IMR-90 (cell line): ENCODE measurements at regions not wholly inside any gene's neighbourhood (a gene's known extent, or its start where the extent isn't known, plus 50 kb on each side); places are given as distances from the start of the nearest gene placed in this dataset.

ENCODE experiments used
- ATAC-seq: fragments of 200-7000 bp; cut with Tn5 transposase; 2 replicates; pipeline ENCODE4 v1.9.1; 2020; ENCODE audit warnings: low read depth, mild to moderate bottlenecking, moderate library complexity
- BruUV-seq: library from RNA; stranded (reverse); fragments of 400-500 nt; replicated peaks from 2 replicates; lab custom pipeline; 2021; lab: Mats Ljungman, UMichigan
- CTCF ChIA-PET: fragments of 300-600 bp; formaldehyde crosslinking; extraction: SDS; loops from one replicate; lab custom pipeline; 2021; ENCODE audit warnings: antibody characterized with exemption; lab: Yijun Ruan, JAX
- POLR2A ChIA-PET: fragments of 300-600 bp; sonication (Branson Sonifier 250); formaldehyde crosslinking; loops from one replicate; lab custom pipeline; 2022; ENCODE audit warnings: antibody characterized with exemption; ENCODE audit not compliant: unreplicated experiment; lab: Charles Lee
- DNase-seq: peaks from one replicate; pipeline ENCODE4 v3.0.0; 2013
- H2AFZ ChIP-seq: replicated peaks from 2 replicates; pipeline ENCODE3; 2013; ENCODE audit warnings: low read length, mild to moderate bottlenecking; ENCODE audit not compliant: poor library complexity
- H2AK5ac ChIP-seq: 2 replicates; pipeline ENCODE4 v1.6.1; 2013; ENCODE audit warnings: low read depth, low read length, inconsistent platforms
- H2AK9ac ChIP-seq: replicated peaks from 2 replicates; pipeline ENCODE3; 2013; ENCODE audit warnings: mild to moderate bottlenecking, low read depth, low read length, moderate library complexity; ENCODE audit not compliant: poor library complexity
- H2BK120ac ChIP-seq: 2 replicates; pipeline ENCODE4 v1.6.1; 2013; ENCODE audit warnings: low read depth, low read length, inconsistent platforms
- H2BK15ac ChIP-seq: 3 replicates; pipeline ENCODE4 v1.6.1; 2013; ENCODE audit warnings: low read depth, low read length, inconsistent platforms
- H2BK20ac ChIP-seq: 2 replicates; pipeline ENCODE4 v1.6.1; 2013; ENCODE audit warnings: low read depth, mild to moderate bottlenecking, inconsistent platforms, low read length, moderate library complexity
- H2BK5ac ChIP-seq: 2 replicates; pipeline ENCODE4 v1.6.1; 2013; ENCODE audit warnings: mild to moderate bottlenecking, low read depth, low read length, inconsistent platforms; ENCODE audit not compliant: poor library complexity, severe bottlenecking
- H3K14ac ChIP-seq: replicated peaks from 2 replicates; pipeline ENCODE4 v1.6.1; 2013; ENCODE audit warnings: low read depth, low read length, inconsistent platforms
- H3K18ac ChIP-seq: 2 replicates; pipeline ENCODE4 v1.6.1; 2013; ENCODE audit warnings: low read depth, low read length, control low read depth
- H3K23ac ChIP-seq: 2 replicates; pipeline ENCODE4 v1.6.1; 2013; ENCODE audit warnings: low read depth, low read length, inconsistent platforms
- H3K27ac ChIP-seq: 2 replicates; pipeline ENCODE4 v1.5.1; 2013; ENCODE audit warnings: mild to moderate bottlenecking, control low read depth, low read length; ENCODE audit not compliant: insufficient read depth
- H3K27me3 ChIP-seq: 2 replicates; pipeline ENCODE4 v1.6.1; 2013; ENCODE audit warnings: low read length; ENCODE audit not compliant: control insufficient read depth, insufficient read depth
- H3K36me3 ChIP-seq: 2 replicates; pipeline ENCODE4 v1.6.1; 2013; ENCODE audit warnings: low read length, mixed read lengths; ENCODE audit not compliant: control insufficient read depth, insufficient read depth
- H3K4ac ChIP-seq: 2 replicates; pipeline ENCODE4 v1.6.1; 2013; ENCODE audit warnings: low read depth, low read length, inconsistent platforms
- H3K4me1 ChIP-seq: 2 replicates; pipeline ENCODE4 v1.6.1; 2013; ENCODE audit warnings: low read length, mixed read lengths; ENCODE audit not compliant: control insufficient read depth, insufficient read depth
- H3K4me2 ChIP-seq: 2 replicates; pipeline ENCODE4 v1.6.1; 2013; ENCODE audit warnings: low read depth, mild to moderate bottlenecking, control low read depth, low read length, moderate library complexity
- H3K4me3 ChIP-seq: 2 replicates; pipeline ENCODE4 v1.5.1; 2013; ENCODE audit warnings: low read depth, mild to moderate bottlenecking, control low read depth, low read length, moderate library complexity; ENCODE audit not compliant: insufficient read depth
- H3K56ac ChIP-seq: 2 replicates; pipeline ENCODE4 v1.6.1; 2013; ENCODE audit warnings: low read length, inconsistent platforms; ENCODE audit not compliant: insufficient read depth; ENCODE audit errors: extremely low read depth
- H3K79me1 ChIP-seq, 2 experiments: 2 replicates each; pipeline ENCODE4 v1.6.1; 2013; ENCODE audit warnings: low read length in 2 of 2, inconsistent platforms in 1 of 2, low read depth in 1 of 2
- H3K9ac ChIP-seq: 2 replicates; pipeline ENCODE4 v1.6.1; 2013; ENCODE audit warnings: low read depth, low read length, control low read depth
- H3K9me1 ChIP-seq: 2 replicates; pipeline ENCODE4 v1.6.1; 2013; ENCODE audit warnings: low read length, inconsistent platforms; ENCODE audit not compliant: insufficient read depth
- H3K9me3 ChIP-seq: 2 replicates; pipeline ENCODE4 v1.6.1; 2013; ENCODE audit warnings: low read length; ENCODE audit not compliant: control insufficient read depth, insufficient read depth
- H4K20me1 ChIP-seq: 2 replicates; pipeline ENCODE4 v1.6.1; 2013; ENCODE audit warnings: low read length, inconsistent platforms; ENCODE audit not compliant: insufficient read depth
- H4K5ac ChIP-seq: 2 replicates; pipeline ENCODE4 v1.6.1; 2013; ENCODE audit warnings: mild to moderate bottlenecking, low read depth, low read length, control low read depth
- H4K8ac ChIP-seq, 2 experiments: 2 replicates each; pipeline ENCODE4 v1.6.1; 2013; ENCODE audit warnings: low read depth in 2 of 2, low read length in 2 of 2, control low read depth in 1 of 2, inconsistent platforms in 1 of 2
- H4K91ac ChIP-seq: 2 replicates; pipeline ENCODE4 v1.6.1; 2013; ENCODE audit warnings: low read depth, low read length, inconsistent platforms; ENCODE audit not compliant: insufficient read depth
- BHLHE40 ChIP-seq: fragments of 150-350 bp; IDR thresholded peaks from 2 replicates; pipeline ENCODE4 v1.6.1; 2016; ENCODE audit warnings: mild to moderate bottlenecking, low read depth, low read length
- CEBPB ChIP-seq: IDR thresholded peaks from 2 replicates; pipeline ENCODE4 v1.6.1; 2012; ENCODE audit warnings: low read depth, low read length, improper control_type of control experiment
- CHD1 ChIP-seq: IDR thresholded peaks from 2 replicates; pipeline ENCODE4 v1.6.1; 2012; ENCODE audit warnings: low read depth, low read length, improper control_type of control experiment
- FOS ChIP-seq: fragments of 150-350 bp; IDR thresholded peaks from 2 replicates; pipeline ENCODE4 v1.6.1; 2016; ENCODE audit warnings: low read depth, low read length
- MAFK ChIP-seq: IDR thresholded peaks from 2 replicates; pipeline ENCODE4 v1.6.1; 2012; ENCODE audit warnings: low read depth, low read length, improper control_type of control experiment
- MAZ ChIP-seq: IDR thresholded peaks from 2 replicates; pipeline ENCODE4 v1.6.1; 2012; ENCODE audit warnings: low read depth, mild to moderate bottlenecking, low read length, improper control_type of control experiment, moderate library complexity, borderline replicate concordance
- MXI1 ChIP-seq: IDR thresholded peaks from 2 replicates; pipeline ENCODE4 v1.6.1; 2012; ENCODE audit warnings: low read depth, mild to moderate bottlenecking, low read length, moderate library complexity, borderline replicate concordance
- NFE2L2 ChIP-seq: fragments of 150-350 bp; IDR thresholded peaks from 2 replicates; pipeline ENCODE4 v1.6.1; 2016; ENCODE audit warnings: low read depth, mild to moderate bottlenecking, low read length
- POLR2A ChIP-seq: IDR thresholded peaks from 2 replicates; pipeline ENCODE4 v1.6.1; 2012; ENCODE audit warnings: mild to moderate bottlenecking, low read depth, low read length
- RAD21 ChIP-seq: IDR thresholded peaks from 2 replicates; pipeline ENCODE4 v1.6.1; 2012; ENCODE audit warnings: low read length, improper control_type of control experiment
- RCOR1 ChIP-seq: IDR thresholded peaks from 2 replicates; pipeline ENCODE4 v1.6.1; 2012; ENCODE audit warnings: mild to moderate bottlenecking, low read length, improper control_type of control experiment; ENCODE audit not compliant: insufficient replicate concordance
- RFX5 ChIP-seq: IDR thresholded peaks from 2 replicates; pipeline ENCODE4 v1.8.0; 2012; ENCODE audit warnings: low read depth, mild to moderate bottlenecking, low read length, moderate library complexity
- SMC3 ChIP-seq: fragments of 150-350 bp; IDR thresholded peaks from 2 replicates; pipeline ENCODE4 v1.6.1; 2016; ENCODE audit warnings: low read depth, mild to moderate bottlenecking, antibody characterized with exemption, low read length, moderate library complexity
- WGBS, 2 experiments: methylation state at CpG; one replicate each; pipeline versions ENCODE4 v1.1.5 to v1.1.7; 2013; ENCODE audit warnings: missing lambda C conversion rate in 2 of 2; ENCODE audit not compliant: insufficient read length in 1 of 2; ENCODE audit errors: extremely low coverage in 2 of 2; 5-methylcytosine and 5-hydroxymethylcytosine counted together
- dilution Hi-C: fragments of 300-500 bp; cut with HindIII; formaldehyde crosslinking; loops from one replicate; pipeline ENCODE4 v1.14.3; 2018; ENCODE audit warnings: low sequenced_read_pairs; ENCODE audit not compliant: unreplicated experiment
- in situ Hi-C: fragments of 300-500 bp; cut with MboI; formaldehyde crosslinking; loops from 3 replicates; pipeline ENCODE4 v1.14.3; 2019; ENCODE audit warnings: low sequenced_read_pairs, inconsistent platforms, mixed read lengths
- intact Hi-C: fragments of 100-400 bp; cut with micrococcal nuclease; formaldehyde crosslinking; loops from 2 replicates; pipeline ENCODE4 v1.10.0; 2022
- TF ChIP-seq, protein P1 (sequence below): fragments of 150-350 bp; IDR thresholded peaks from 2 replicates; pipeline ENCODE4 v1.6.1; 2017; ENCODE audit warnings: mild to moderate bottlenecking, antibody characterized with exemption, low read length, low read depth
- TF ChIP-seq, protein P2 (sequence below): conservative IDR thresholded peaks from 2 replicates; pipeline ENCODE4 v1.5.1; 2012; ENCODE audit warnings: mild to moderate bottlenecking, low read depth, low read length, improper control_type of control experiment
- TF ChIP-seq, protein P3 (sequence below): fragments of 150-350 bp; IDR thresholded peaks from 2 replicates; pipeline ENCODE4 v1.6.1; 2016; ENCODE audit warnings: low read depth, mild to moderate bottlenecking, low read length, moderate library complexity, borderline replicate concordance

DNA sequence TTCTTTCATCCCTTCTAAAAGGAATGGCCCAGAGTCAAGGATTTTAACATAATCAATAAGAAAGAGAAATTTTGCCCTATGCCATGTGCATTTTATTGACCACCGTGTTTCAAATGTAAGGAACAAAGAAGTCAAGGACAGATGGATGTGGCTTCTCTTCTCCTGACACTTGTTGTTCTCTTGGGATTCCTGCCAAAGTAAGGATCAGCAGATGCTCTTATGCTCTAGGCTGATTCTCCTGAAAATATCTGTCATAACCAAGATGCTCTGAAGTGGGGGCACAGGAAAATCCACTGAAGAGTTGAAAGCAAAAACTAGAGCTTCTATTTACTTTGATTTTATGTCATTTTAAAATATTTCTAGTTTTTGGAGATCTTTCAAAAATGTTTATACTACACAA is 72.9 kb upstream of the SYT4 start:
- H2BK5ac ChIP-seq = no peak overlapping the region
- H3K23ac ChIP-seq = no peak overlapping the region
- no peak for ATAC-seq
- H3K27ac ChIP-seq = no peak overlapping the region
- WGBS, 2 experiments = no CpG with 5 or more reads among the region's 1 CpG
- no peak overlapping the region for H4K5ac ChIP-seq
- H3K9me1 ChIP-seq = no peaks in the 10 kb centered on the region
- no peaks in the 10 kb centered on the region for H4K20me1 ChIP-seq
- no peak overlapping the region for H3K9ac ChIP-seq
- CTCF ChIA-PET = no interaction called here
- no peak overlapping the region for H2AK5ac ChIP-seq
- H3K36me3 ChIP-seq = no peaks in the 10 kb centered on the region
- no peak overlapping the region for H2AFZ ChIP-seq
- H4K8ac ChIP-seq = no peak overlapping the region
- no TSS peak for BruUV-seq
- H3K14ac ChIP-seq = no peak overlapping the region
- H3K9me3 ChIP-seq = peaks cover 3% of the 10 kb centered on the region; the same call in 1 of the 2 replicates
- no peaks in the 10 kb centered on the region for H3K27me3 ChIP-seq
- H2BK15ac ChIP-seq = no peak overlapping the region
- no peak for TF ChIP-seq MXI1
- TF ChIP-seq RAD21 = no peak
- no peak for TF ChIP-seq SMC3
- no peak for TF ChIP-seq MAZ
- TF ChIP-seq POLR2A = no peak
- no peak for TF ChIP-seq BHLHE40
- TF ChIP-seq MAFK = no peak
- TF ChIP-seq, protein P1, sequence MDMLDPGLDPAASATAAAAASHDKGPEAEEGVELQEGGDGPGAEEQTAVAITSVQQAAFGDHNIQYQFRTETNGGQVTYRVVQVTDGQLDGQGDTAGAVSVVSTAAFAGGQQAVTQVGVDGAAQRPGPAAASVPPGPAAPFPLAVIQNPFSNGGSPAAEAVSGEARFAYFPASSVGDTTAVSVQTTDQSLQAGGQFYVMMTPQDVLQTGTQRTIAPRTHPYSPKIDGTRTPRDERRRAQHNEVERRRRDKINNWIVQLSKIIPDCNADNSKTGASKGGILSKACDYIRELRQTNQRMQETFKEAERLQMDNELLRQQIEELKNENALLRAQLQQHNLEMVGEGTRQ = no peak
- TF ChIP-seq CHD1 = no peak
- TF ChIP-seq, protein P2, sequence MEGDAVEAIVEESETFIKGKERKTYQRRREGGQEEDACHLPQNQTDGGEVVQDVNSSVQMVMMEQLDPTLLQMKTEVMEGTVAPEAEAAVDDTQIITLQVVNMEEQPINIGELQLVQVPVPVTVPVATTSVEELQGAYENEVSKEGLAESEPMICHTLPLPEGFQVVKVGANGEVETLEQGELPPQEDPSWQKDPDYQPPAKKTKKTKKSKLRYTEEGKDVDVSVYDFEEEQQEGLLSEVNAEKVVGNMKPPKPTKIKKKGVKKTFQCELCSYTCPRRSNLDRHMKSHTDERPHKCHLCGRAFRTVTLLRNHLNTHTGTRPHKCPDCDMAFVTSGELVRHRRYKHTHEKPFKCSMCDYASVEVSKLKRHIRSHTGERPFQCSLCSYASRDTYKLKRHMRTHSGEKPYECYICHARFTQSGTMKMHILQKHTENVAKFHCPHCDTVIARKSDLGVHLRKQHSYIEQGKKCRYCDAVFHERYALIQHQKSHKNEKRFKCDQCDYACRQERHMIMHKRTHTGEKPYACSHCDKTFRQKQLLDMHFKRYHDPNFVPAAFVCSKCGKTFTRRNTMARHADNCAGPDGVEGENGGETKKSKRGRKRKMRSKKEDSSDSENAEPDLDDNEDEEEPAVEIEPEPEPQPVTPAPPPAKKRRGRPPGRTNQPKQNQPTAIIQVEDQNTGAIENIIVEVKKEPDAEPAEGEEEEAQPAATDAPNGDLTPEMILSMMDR = no peak
- TF ChIP-seq FOS = no peak
- no peak for TF ChIP-seq RCOR1
- TF ChIP-seq CEBPB = no peak
- TF ChIP-seq, protein P3, sequence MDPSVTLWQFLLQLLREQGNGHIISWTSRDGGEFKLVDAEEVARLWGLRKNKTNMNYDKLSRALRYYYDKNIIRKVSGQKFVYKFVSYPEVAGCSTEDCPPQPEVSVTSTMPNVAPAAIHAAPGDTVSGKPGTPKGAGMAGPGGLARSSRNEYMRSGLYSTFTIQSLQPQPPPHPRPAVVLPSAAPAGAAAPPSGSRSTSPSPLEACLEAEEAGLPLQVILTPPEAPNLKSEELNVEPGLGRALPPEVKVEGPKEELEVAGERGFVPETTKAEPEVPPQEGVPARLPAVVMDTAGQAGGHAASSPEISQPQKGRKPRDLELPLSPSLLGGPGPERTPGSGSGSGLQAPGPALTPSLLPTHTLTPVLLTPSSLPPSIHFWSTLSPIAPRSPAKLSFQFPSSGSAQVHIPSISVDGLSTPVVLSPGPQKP = no peak
- no peak for TF ChIP-seq RFX5
- no peak for TF ChIP-seq NFE2L2
- H3K4me3 ChIP-seq = no peak overlapping the region
- dilution Hi-C loops (no loop called here), in situ Hi-C loops (no loop called here), intact Hi-C loops (no loop called here)
- no peak overlapping the region for H2AK9ac ChIP-seq
- H3K4me2 ChIP-seq = no peak overlapping the region
- no peak overlapping the region for H3K18ac ChIP-seq
- H3K4me1 ChIP-seq = no peaks in the 10 kb centered on the region
- no peak for DNase-seq
- no peak overlapping the region for H3K56ac ChIP-seq
- H2BK20ac ChIP-seq = no peak overlapping the region
- no peak overlapping the region for H3K4ac ChIP-seq
- no peaks in the 10 kb centered on the region for H3K79me1 ChIP-seq
- POLR2A ChIA-PET = no interaction called here
- no peak overlapping the region for H2BK120ac ChIP-seq
- H4K91ac ChIP-seq = no peak overlapping the region
